OCI-LY7 (cell line): ENCODE measurements at regions not wholly inside any gene's neighbourhood (a gene's known extent, or its start where the extent isn't known, plus 50 kb on each side); places are given as distances from the start of the nearest gene placed in this dataset.

Experiments
- BruUV-seq: library from RNA; stranded (reverse); fragments of 400-500 nt; replicated peaks from 2 replicates; lab custom pipeline; 2021; lab: Mats Ljungman, UMichigan
- CTCF ChIA-PET: fragments of 300-600 bp; sonication (Branson Sonifier 250); formaldehyde crosslinking; loops from one replicate; lab custom pipeline; 2022; ENCODE audit warnings: antibody characterized with exemption; ENCODE audit not compliant: unreplicated experiment; lab: Charles Lee
- POLR2A ChIA-PET: fragments of 300-600 bp; sonication (Branson Sonifier 250); formaldehyde crosslinking; loops from one replicate; lab custom pipeline; 2022; ENCODE audit warnings: antibody characterized with exemption; lab: Charles Lee
- DNase-seq: peaks from one replicate; pipeline ENCODE4 v3.0.0-alpha.2; 2015; ENCODE audit warnings: low spot score
- H2AFZ ChIP-seq: fragments of 200-600 bp; sonication (generic), shearing (Covaris generic); 2 replicates; pipeline ENCODE4 v1.6.1; 2014; ENCODE audit warnings: mild to moderate bottlenecking, antibody characterized with exemption, low read length, moderate library complexity
- H3K27ac ChIP-seq: fragments of 200-600 bp; sonication (generic); 2 replicates; pipeline ENCODE4 v1.5.1; 2014; ENCODE audit warnings: mixed run types, low read depth, mild to moderate bottlenecking, moderate library complexity, low read length, inconsistent platforms; ENCODE audit not compliant: poor library complexity, severe bottlenecking
- H3K36me3 ChIP-seq: fragments of 200-600 bp; sonication (generic); 2 replicates; pipeline ENCODE4 v1.6.1; 2014; ENCODE audit warnings: mild to moderate bottlenecking, antibody characterized with exemption, low read length, moderate library complexity, mixed read lengths; ENCODE audit not compliant: insufficient read depth
- H3K4me1 ChIP-seq: fragments of 200-600 bp; sonication (generic); 2 replicates; pipeline ENCODE4 v1.5.1; 2014; ENCODE audit warnings: mild to moderate bottlenecking, low read length; ENCODE audit not compliant: insufficient read depth, poor library complexity, severe bottlenecking
- H3K4me2 ChIP-seq: fragments of 200-600 bp; sonication (generic); 2 replicates; pipeline ENCODE4 v1.6.1; 2014; ENCODE audit warnings: mild to moderate bottlenecking, low read length
- H3K4me3 ChIP-seq: fragments of 200-600 bp; sonication (generic); 2 replicates; pipeline ENCODE4 v1.5.1; 2014; ENCODE audit warnings: mild to moderate bottlenecking, low read depth, low read length; ENCODE audit not compliant: poor library complexity, severe bottlenecking
- H3K79me2 ChIP-seq: fragments of 200-600 bp; sonication (generic); 2 replicates; pipeline ENCODE4 v1.6.1; 2016; ENCODE audit warnings: low read depth, mild to moderate bottlenecking, low read length, moderate library complexity, mixed read lengths; ENCODE audit not compliant: insufficient read depth
- H3K9me2 ChIP-seq: fragments of 200-600 bp; sonication (generic); 2 replicates; pipeline ENCODE4 v1.6.1; 2016; ENCODE audit warnings: mild to moderate bottlenecking, low read length, mixed read lengths; ENCODE audit not compliant: insufficient read depth
- H3K9me3 ChIP-seq: fragments of 200-600 bp; sonication (generic); 2 replicates; pipeline ENCODE4 v1.6.1; 2014; ENCODE audit warnings: mild to moderate bottlenecking, mixed run types, low read length, mixed read lengths
- H4K20me1 ChIP-seq: fragments of 200-600 bp; sonication (generic); 2 replicates; pipeline ENCODE4 v1.6.1; 2014; ENCODE audit warnings: mild to moderate bottlenecking, antibody characterized with exemption, low read length, moderate library complexity, mixed read lengths; ENCODE audit not compliant: insufficient read depth
- EZH2phosphoT487 ChIP-seq: fragments of 200-600 bp; sonication (generic); IDR thresholded peaks from 2 replicates; pipeline ENCODE4 v1.6.1; 2018; ENCODE audit warnings: low read depth, borderline replicate concordance, mild to moderate bottlenecking, mixed run types, antibody characterized with exemption, low read length, moderate library complexity, mixed read lengths
- intact Hi-C: fragments of 100-400 bp; cut with micrococcal nuclease; formaldehyde crosslinking; loops from one replicate; pipeline ENCODE4 v1.10.0; 2022; ENCODE audit not compliant: unreplicated experiment
- TF ChIP-seq, protein P1 (sequence below): fragments of 200-600 bp; sonication (generic); conservative IDR thresholded peaks from 2 replicates; pipeline ENCODE4 v1.5.1; 2014; ENCODE audit warnings: mild to moderate bottlenecking, antibody characterized with exemption, low read length, moderate library complexity, mixed read lengths

- Histone ChIP-seq H3K4me3 (no peak overlapping the region), H4K20me1 (no peaks in the 10 kb centered on the region), H3K4me1 (no peaks in the 10 kb centered on the region), H2AFZ (no peak overlapping the region), H3K9me3 (no peaks in the 10 kb centered on the region), H3K4me2 (no peak overlapping the region), H3K9me2 (no peaks in the 10 kb centered on the region), H3K79me2 (no peaks in the 10 kb centered on the region), H3K36me3 (no peaks in the 10 kb centered on the region), H3K27ac (no peak overlapping the region)
- CTCF ChIA-PET: no interaction called here
- BruUV-seq: no TSS peak
- POLR2A ChIA-PET: no interaction called here
- intact Hi-C loops: no loop called here
- DNase-seq: no peak
- TF ChIP-seq, protein P1, sequence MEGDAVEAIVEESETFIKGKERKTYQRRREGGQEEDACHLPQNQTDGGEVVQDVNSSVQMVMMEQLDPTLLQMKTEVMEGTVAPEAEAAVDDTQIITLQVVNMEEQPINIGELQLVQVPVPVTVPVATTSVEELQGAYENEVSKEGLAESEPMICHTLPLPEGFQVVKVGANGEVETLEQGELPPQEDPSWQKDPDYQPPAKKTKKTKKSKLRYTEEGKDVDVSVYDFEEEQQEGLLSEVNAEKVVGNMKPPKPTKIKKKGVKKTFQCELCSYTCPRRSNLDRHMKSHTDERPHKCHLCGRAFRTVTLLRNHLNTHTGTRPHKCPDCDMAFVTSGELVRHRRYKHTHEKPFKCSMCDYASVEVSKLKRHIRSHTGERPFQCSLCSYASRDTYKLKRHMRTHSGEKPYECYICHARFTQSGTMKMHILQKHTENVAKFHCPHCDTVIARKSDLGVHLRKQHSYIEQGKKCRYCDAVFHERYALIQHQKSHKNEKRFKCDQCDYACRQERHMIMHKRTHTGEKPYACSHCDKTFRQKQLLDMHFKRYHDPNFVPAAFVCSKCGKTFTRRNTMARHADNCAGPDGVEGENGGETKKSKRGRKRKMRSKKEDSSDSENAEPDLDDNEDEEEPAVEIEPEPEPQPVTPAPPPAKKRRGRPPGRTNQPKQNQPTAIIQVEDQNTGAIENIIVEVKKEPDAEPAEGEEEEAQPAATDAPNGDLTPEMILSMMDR: no peak
Measured at GRCh38 chr14:98252820-98253219, 1019.2 kb downstream of the BCL11B start.

- Histone ChIP-seq H3K9me2 (no peaks in the 10 kb centered on the region), H3K4me3 (no peak overlapping the region), H3K9me3 (no peaks in the 10 kb centered on the region), H3K27ac (no peak overlapping the region), H2AFZ (no peak overlapping the region), H3K4me1 (no peaks in the 10 kb centered on the region), H3K36me3 (no peaks in the 10 kb centered on the region), H4K20me1 (no peaks in the 10 kb centered on the region), H3K79me2 (no peaks in the 10 kb centered on the region), H3K4me2 (no peak overlapping the region)
- no peak for DNase-seq
- intact Hi-C loops: no loop called here
- ChIA-PET CTCF (no interaction called here), POLR2A (interaction anchor here (0.5 kb wide), 1 partner anchor 1064 kb away, joined by 3 read pairs; no protein-coding TSS in a partner anchor)
- no peak for TF ChIP-seq EZH2phosphoT487
- TF ChIP-seq, protein P1: no peak
- BruUV-seq: no TSS peak
Measured at GRCh38 chr14:98259881-98260280, 1012.1 kb downstream of the BCL11B start.

DNA sequence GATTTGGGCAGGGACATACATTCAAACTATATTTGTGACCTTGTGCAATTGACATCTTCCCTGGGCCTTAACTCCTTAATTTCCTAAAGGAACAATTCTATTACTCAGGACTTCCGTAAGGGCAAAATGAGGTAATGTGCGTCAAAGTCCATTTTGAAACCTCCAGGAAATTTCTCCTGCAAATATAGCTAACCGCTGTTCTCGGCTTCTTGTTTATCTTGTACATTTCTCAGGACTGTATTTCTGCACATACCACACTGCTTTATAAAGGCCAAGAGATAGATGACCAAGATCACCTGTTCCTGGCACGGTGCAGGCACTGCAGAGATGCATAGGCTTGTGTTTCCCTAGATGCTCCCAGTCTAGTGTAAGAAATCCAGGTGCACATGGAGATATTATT, 1009.4 kb downstream of the BCL11B start:
- intact Hi-C loops: no loop called here
- CTCF ChIA-PET: no interaction called here
- POLR2A ChIA-PET: no interaction called here

More for the DNA sequence above, 1009.4 kb downstream of the BCL11B start:
- H2AFZ ChIP-seq: no peak overlapping the region
- H3K4me3 ChIP-seq: no peak overlapping the region
- DNase-seq: no peak
- H3K4me1 ChIP-seq: no peaks in the 10 kb centered on the region
- H3K36me3 ChIP-seq: no peaks in the 10 kb centered on the region
- no peaks in the 10 kb centered on the region for H3K9me3 ChIP-seq
- no peaks in the 10 kb centered on the region for H3K79me2 ChIP-seq
- BruUV-seq: no TSS peak
- H4K20me1 ChIP-seq: no peaks in the 10 kb centered on the region
- H3K4me2 ChIP-seq: no peak overlapping the region
- no peaks in the 10 kb centered on the region for H3K9me2 ChIP-seq
- H3K27ac ChIP-seq: no peak overlapping the region
- TF ChIP-seq EZH2phosphoT487: no peak
